ENCODE measurements at regions not wholly inside any gene's neighbourhood (a gene's known extent, or its start where the extent isn't known, plus 50 kb on each side); places are given as distances from the start of the nearest gene placed in this dataset.

DNA sequence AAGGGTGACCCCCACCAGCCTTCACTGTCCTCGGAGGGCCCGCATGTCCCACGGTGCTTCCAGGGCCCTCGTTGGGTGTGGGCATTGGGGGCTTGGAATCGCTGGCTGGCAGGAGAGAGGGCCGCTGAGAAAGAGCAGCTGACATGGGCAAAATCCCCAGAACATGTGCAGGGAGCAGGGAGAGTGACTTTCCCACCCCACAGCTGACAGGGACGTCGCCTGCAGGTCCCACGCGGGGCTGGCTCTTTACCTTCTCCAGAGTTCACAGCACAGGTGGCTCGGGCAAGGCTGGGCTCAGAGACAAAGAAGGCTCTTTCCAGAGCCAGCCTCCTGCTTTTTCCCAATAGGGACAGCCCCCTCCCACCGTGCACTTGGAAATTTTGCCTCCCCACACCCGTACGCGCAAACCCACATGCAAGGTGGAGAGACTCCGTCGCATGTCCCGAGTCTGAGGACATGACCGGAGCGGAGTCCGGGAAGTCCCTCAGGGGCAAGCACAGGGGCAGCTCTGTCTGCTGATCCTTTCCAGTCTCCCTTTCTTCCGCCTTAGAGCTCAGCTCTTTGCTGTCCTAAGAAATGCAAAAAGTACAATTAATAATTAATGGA is 370.2 kb upstream of the MYT1L start:
- Histone ChIP-seq H3F3A (ENCODE audit: insufficient read depth, low read length) (no peaks in the 10 kb centered on the region), H3K27me3 (ENCODE audit: insufficient read depth, low read length) (no peaks in the 10 kb centered on the region), H2AFZ (ENCODE audit: low read length) (no peak overlapping the region), H3K4me3 (ENCODE audit: low read depth, low read length, poor library complexity, severe bottlenecking) (no peak overlapping the region), H3K27ac (ENCODE audit: low read depth, low read length, poor library complexity, severe bottlenecking) (no peak overlapping the region), H3K9me3 (ENCODE audit: low read length) (no peaks in the 10 kb centered on the region), H3K79me2 (ENCODE audit: insufficient read depth, low read length) (no peaks in the 10 kb centered on the region), H3K4me1 (ENCODE audit: insufficient read depth, low read length, severe bottlenecking) (no peaks in the 10 kb centered on the region), H4K20me1 (ENCODE audit: insufficient read depth, low read length) (no peaks in the 10 kb centered on the region), H3K9ac (ENCODE audit: low read length) (no peak overlapping the region), H3K4me2 (ENCODE audit: low read length) (no peak overlapping the region), H3K9me2 (ENCODE audit: low read depth, low read length) (no peaks in the 10 kb centered on the region), H3K36me3 (ENCODE audit: insufficient read depth, low read length) (no peaks in the 10 kb centered on the region)
- TF ChIP-seq EZH2 (IDR thresholded peaks at IDR 0.05; ENCODE audit: borderline replicate concordance, low read length) = no peak
- no peak for TF ChIP-seq CTCF (IDR thresholded peaks at IDR 0.05; ENCODE audit: low read length)

GRCh38 chr2:2699121-2699505 is 368.0 kb upstream of the MYT1L start:
- no peaks in the 10 kb centered on the region for H3F3A ChIP-seq (ENCODE audit: insufficient read depth, low read length)
- no peak overlapping the region for H3K9ac ChIP-seq (ENCODE audit: low read length)
- H3K4me3 ChIP-seq (ENCODE audit: low read depth, low read length, poor library complexity, severe bottlenecking) = no peak overlapping the region
- TF ChIP-seq EZH2 (IDR thresholded peaks at IDR 0.05; ENCODE audit: borderline replicate concordance, low read length) = no peak
- TF ChIP-seq CTCF (IDR thresholded peaks at IDR 0.05; ENCODE audit: low read length) = no peak
- H3K4me2 ChIP-seq (ENCODE audit: low read length) = no peak overlapping the region
- H4K20me1 ChIP-seq (ENCODE audit: insufficient read depth, low read length) = no peaks in the 10 kb centered on the region
- H3K9me3 ChIP-seq (ENCODE audit: low read length) = no peaks in the 10 kb centered on the region
- H2AFZ ChIP-seq (ENCODE audit: low read length) = no peak overlapping the region
- no peaks in the 10 kb centered on the region for H3K9me2 ChIP-seq (ENCODE audit: low read depth, low read length)
- no peak overlapping the region for H3K27ac ChIP-seq (ENCODE audit: low read depth, low read length, poor library complexity, severe bottlenecking)
- H3K4me1 ChIP-seq (ENCODE audit: insufficient read depth, low read length, severe bottlenecking) = no peaks in the 10 kb centered on the region
- no peaks in the 10 kb centered on the region; the same call in 1 of the 2 replicates for H3K27me3 ChIP-seq (ENCODE audit: insufficient read depth, low read length)
- H3K36me3 ChIP-seq (ENCODE audit: insufficient read depth, low read length) = no peaks in the 10 kb centered on the region
- no peaks in the 10 kb centered on the region for H3K79me2 ChIP-seq (ENCODE audit: insufficient read depth, low read length)

DNA sequence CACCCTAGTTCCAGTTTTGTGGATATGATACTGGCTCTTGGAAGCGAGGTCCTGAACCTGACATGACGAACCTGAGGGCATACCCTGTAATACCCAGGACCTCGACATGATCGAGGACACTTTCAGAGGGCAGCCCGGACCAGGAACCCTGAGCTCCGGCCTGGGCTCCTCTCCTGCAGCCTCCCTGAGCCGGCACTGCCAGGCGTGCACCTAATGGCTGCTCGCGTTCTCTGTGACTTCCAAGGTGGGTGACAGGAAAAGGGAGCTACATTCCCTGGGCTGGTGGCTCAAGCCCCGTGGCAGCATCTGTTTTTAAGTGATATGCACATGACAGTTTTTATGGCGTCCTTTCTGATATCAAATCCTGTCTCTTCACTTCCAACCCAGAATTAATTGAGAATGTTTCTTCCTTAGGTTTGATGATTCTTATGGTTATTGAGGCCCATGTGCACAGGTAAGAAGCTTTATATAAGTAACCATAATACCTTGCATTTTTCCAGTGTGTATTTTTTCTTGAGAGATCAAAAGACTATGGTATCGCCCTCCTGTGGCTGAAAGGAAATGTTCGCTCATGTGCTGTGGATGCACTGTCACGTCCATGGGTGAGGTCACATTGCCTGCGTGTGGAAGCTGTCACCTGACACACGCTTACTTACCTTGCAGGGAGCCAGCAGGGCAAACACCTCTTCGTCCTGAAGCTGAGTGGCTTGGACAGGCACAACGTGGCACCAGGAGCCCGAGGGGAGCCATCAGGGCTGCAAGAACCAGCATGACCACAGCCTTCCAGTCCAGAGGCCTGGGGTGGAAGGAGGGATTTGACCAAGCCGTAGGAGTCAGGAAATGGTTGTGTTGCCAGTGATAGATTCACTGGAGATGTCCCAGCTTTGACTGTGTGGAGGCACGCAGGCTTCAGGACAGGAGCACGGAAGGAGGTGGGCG is 367.4 kb upstream of the MYT1L start:
- Histone ChIP-seq H3K4me3 (ENCODE audit: low read depth, low read length, poor library complexity, severe bottlenecking) (no peak overlapping the region), H3K27me3 (ENCODE audit: insufficient read depth, low read length) (no peaks in the 10 kb centered on the region; the same call in 1 of the 2 replicates), H3K9ac (ENCODE audit: low read length) (no peak overlapping the region), H3K9me3 (ENCODE audit: low read length) (no peaks in the 10 kb centered on the region), H3K79me2 (ENCODE audit: insufficient read depth, low read length) (no peaks in the 10 kb centered on the region), H3F3A (ENCODE audit: insufficient read depth, low read length) (no peaks in the 10 kb centered on the region), H3K4me1 (ENCODE audit: insufficient read depth, low read length, severe bottlenecking) (no peaks in the 10 kb centered on the region), H4K20me1 (ENCODE audit: insufficient read depth, low read length) (no peaks in the 10 kb centered on the region), H3K27ac (ENCODE audit: low read depth, low read length, poor library complexity, severe bottlenecking) (no peak overlapping the region), H3K36me3 (ENCODE audit: insufficient read depth, low read length) (no peaks in the 10 kb centered on the region), H2AFZ (ENCODE audit: low read length) (no peak overlapping the region), H3K4me2 (ENCODE audit: low read length) (no peak overlapping the region), H3K9me2 (ENCODE audit: low read depth, low read length) (no peaks in the 10 kb centered on the region)
- TF ChIP-seq EZH2 (IDR thresholded peaks at IDR 0.05; ENCODE audit: borderline replicate concordance, low read length) (no peak), CTCF (IDR thresholded peaks at IDR 0.05; ENCODE audit: low read length) (peak; percentile 44; the same call in 1 of the 2 replicates)
